ENCODE measurements at regions not wholly inside any gene's neighbourhood (a gene's known extent, or its start where the extent isn't known, plus 50 kb on each side); places are given as distances from the start of the nearest gene placed in this dataset.

GRCh38 chr7:46153951-46154787 is 233.1 kb upstream of the IGFBP3 start:
- H3K27ac Mint-ChIP-seq = no peak overlapping the region
- no peaks in the 10 kb centered on the region for H3K27me3 Mint-ChIP-seq
- no peaks in the 10 kb centered on the region for H3K36me3 Mint-ChIP-seq (ENCODE audit: low read depth)
- no peak overlapping the region for H3K4me3 Mint-ChIP-seq
- CTCF ChIA-PET = no interaction called here
- no peak for DNase-seq
- H3K4me1 Mint-ChIP-seq = no peaks in the 10 kb centered on the region
- POLR2A ChIA-PET = interaction anchor here (0.6 kb wide), 1 partner anchor 250 kb away, joined by 3 read pairs; no protein-coding TSS in a partner anchor
- H3K9me3 Mint-ChIP-seq = no peaks in the 10 kb centered on the region

- Mint-ChIP-seq H3K4me1 (no peaks in the 10 kb centered on the region), H3K9me3 (no peaks in the 10 kb centered on the region), H3K4me3 (no peak overlapping the region), H3K27ac (no peak overlapping the region), H3K27me3 (no peaks in the 10 kb centered on the region), H3K36me3 (ENCODE audit: low read depth) (no peaks in the 10 kb centered on the region)
- ChIA-PET CTCF (no interaction called here), POLR2A (interaction anchor here (0.6 kb wide), 1 partner anchor 251 kb away, joined by 3 read pairs; no protein-coding TSS in a partner anchor)
- no peak for DNase-seq
Observed at GRCh38 chr7:46153583-46153950, 232.5 kb upstream of the IGFBP3 start.

GRCh38 chr7:46152696-46153095 is 231.6 kb upstream of the IGFBP3 start:
- CTCF ChIA-PET = interaction anchor here (0.6 kb wide), 2 partner anchors 45 to 665 kb away, joined by 3 read pairs; no protein-coding TSS in a partner anchor
- POLR2A ChIA-PET = no interaction called here
- H3K36me3 Mint-ChIP-seq (ENCODE audit: low read depth) = no peaks in the 10 kb centered on the region
- no peaks in the 10 kb centered on the region for H3K27me3 Mint-ChIP-seq
- H3K4me3 Mint-ChIP-seq = no peak overlapping the region
- DNase-seq = no peak
- H3K4me1 Mint-ChIP-seq = no peaks in the 10 kb centered on the region
- H3K27ac Mint-ChIP-seq = no peak overlapping the region
- no peaks in the 10 kb centered on the region for H3K9me3 Mint-ChIP-seq

GRCh38 chr7:46150721-46151120 is 229.6 kb upstream of the IGFBP3 start:
- no peaks in the 10 kb centered on the region for H3K9me3 Mint-ChIP-seq
- no peak overlapping the region for H3K4me3 Mint-ChIP-seq
- H3K36me3 Mint-ChIP-seq (ENCODE audit: low read depth) = no peaks in the 10 kb centered on the region
- POLR2A ChIA-PET = no interaction called here
- CTCF ChIA-PET = no interaction called here
- no peaks in the 10 kb centered on the region for H3K4me1 Mint-ChIP-seq
- H3K27me3 Mint-ChIP-seq = no peaks in the 10 kb centered on the region
- no peak for DNase-seq
- H3K27ac Mint-ChIP-seq = no peak overlapping the region

- no peaks in the 10 kb centered on the region for H3K9me3 Mint-ChIP-seq
- ChIA-PET CTCF (no interaction called here), POLR2A (no interaction called here)
- H3K27me3 Mint-ChIP-seq = no peaks in the 10 kb centered on the region
- DNase-seq = no peak
- H3K4me1 Mint-ChIP-seq = no peaks in the 10 kb centered on the region
- no peak overlapping the region for H3K27ac Mint-ChIP-seq
- H3K4me3 Mint-ChIP-seq = no peak overlapping the region
- no peaks in the 10 kb centered on the region for H3K36me3 Mint-ChIP-seq (ENCODE audit: low read depth)
Observed at GRCh38 chr7:46150202-46150601, 229.1 kb upstream of the IGFBP3 start.

GRCh38 chr7:46147871-46148270 is 226.8 kb upstream of the IGFBP3 start:
- no peak overlapping the region for H3K27ac Mint-ChIP-seq
- H3K4me1 Mint-ChIP-seq = no peaks in the 10 kb centered on the region

GRCh38 chr7:46146454-46147255 is 225.6 kb upstream of the IGFBP3 start:
- H3K27me3 Mint-ChIP-seq = no peaks in the 10 kb centered on the region
- H3K27ac Mint-ChIP-seq = no peak overlapping the region
- no peak for DNase-seq
- no peaks in the 10 kb centered on the region for H3K36me3 Mint-ChIP-seq (ENCODE audit: low read depth)
- POLR2A ChIA-PET = no interaction called here
- H3K4me1 Mint-ChIP-seq = no peaks in the 10 kb centered on the region
- H3K9me3 Mint-ChIP-seq = no peaks in the 10 kb centered on the region
- CTCF ChIA-PET = no interaction called here
- no peak overlapping the region for H3K4me3 Mint-ChIP-seq

More at GRCh38 chr7:46147871-46148270, 226.8 kb upstream of the IGFBP3 start:
- ChIA-PET CTCF (no interaction called here), POLR2A (no interaction called here)
- no peak for DNase-seq
- Mint-ChIP-seq H3K9me3 (no peaks in the 10 kb centered on the region), H3K27me3 (no peaks in the 10 kb centered on the region), H3K36me3 (ENCODE audit: low read depth) (no peaks in the 10 kb centered on the region), H3K4me3 (no peak overlapping the region)

GRCh38 chr7:46145412-46145811 is 224.3 kb upstream of the IGFBP3 start:
- no peak for DNase-seq
- ChIA-PET CTCF (no interaction called here), POLR2A (no interaction called here)
- no peak overlapping the region for H3K27ac Mint-ChIP-seq
- H3K27me3 Mint-ChIP-seq = no peaks in the 10 kb centered on the region
- H3K9me3 Mint-ChIP-seq = no peaks in the 10 kb centered on the region
- H3K4me3 Mint-ChIP-seq = no peak overlapping the region
- no peaks in the 10 kb centered on the region for H3K4me1 Mint-ChIP-seq
- no peaks in the 10 kb centered on the region for H3K36me3 Mint-ChIP-seq (ENCODE audit: low read depth)

- Mint-ChIP-seq H3K4me3 (no peak overlapping the region), H3K36me3 (ENCODE audit: low read depth) (no peaks in the 10 kb centered on the region), H3K27ac (no peak overlapping the region), H3K27me3 (no peaks in the 10 kb centered on the region), H3K4me1 (no peaks in the 10 kb centered on the region), H3K9me3 (no peaks in the 10 kb centered on the region)
- CTCF ChIA-PET = no interaction called here
- DNase-seq = no peak
- POLR2A ChIA-PET = no interaction called here
Observed at GRCh38 chr7:46143949-46144917, 223.2 kb upstream of the IGFBP3 start.

GRCh38 chr7:46143421-46143820 is 222.3 kb upstream of the IGFBP3 start:
- POLR2A ChIA-PET = no interaction called here
- H3K36me3 Mint-ChIP-seq (ENCODE audit: low read depth) = no peaks in the 10 kb centered on the region
- CTCF ChIA-PET = no interaction called here
- H3K4me3 Mint-ChIP-seq = no peak overlapping the region
- no peak overlapping the region for H3K27ac Mint-ChIP-seq
- no peak for DNase-seq
- no peaks in the 10 kb centered on the region for H3K9me3 Mint-ChIP-seq
- H3K4me1 Mint-ChIP-seq = no peaks in the 10 kb centered on the region
- no peaks in the 10 kb centered on the region for H3K27me3 Mint-ChIP-seq

- Mint-ChIP-seq H3K9me3 (no peaks in the 10 kb centered on the region), H3K27ac (no peak overlapping the region), H3K27me3 (no peaks in the 10 kb centered on the region), H3K4me3 (no peak overlapping the region), H3K4me1 (no peaks in the 10 kb centered on the region), H3K36me3 (ENCODE audit: low read depth) (no peaks in the 10 kb centered on the region)
- ChIA-PET POLR2A (no interaction called here), CTCF (no interaction called here)
- DNase-seq = no peak
Observed at GRCh38 chr7:46139079-46139478, 218.0 kb upstream of the IGFBP3 start.

- H3K9me3 Mint-ChIP-seq = no peaks in the 10 kb centered on the region
- no peak for DNase-seq
- H3K27me3 Mint-ChIP-seq = no peaks in the 10 kb centered on the region
- H3K36me3 Mint-ChIP-seq (ENCODE audit: low read depth) = no peaks in the 10 kb centered on the region
- H3K4me1 Mint-ChIP-seq = no peaks in the 10 kb centered on the region
- no peak overlapping the region for H3K4me3 Mint-ChIP-seq
- H3K27ac Mint-ChIP-seq = no peak overlapping the region
- ChIA-PET CTCF (no interaction called here), POLR2A (no interaction called here)
Observed at GRCh38 chr7:46137725-46138124, 216.7 kb upstream of the IGFBP3 start.

GRCh38 chr7:46135557-46135956 is 214.5 kb upstream of the IGFBP3 start:
- Mint-ChIP-seq H3K27me3 (no peaks in the 10 kb centered on the region), H3K9me3 (no peaks in the 10 kb centered on the region), H3K4me1 (no peaks in the 10 kb centered on the region), H3K27ac (no peak overlapping the region), H3K36me3 (ENCODE audit: low read depth) (no peaks in the 10 kb centered on the region), H3K4me3 (no peak overlapping the region)
- CTCF ChIA-PET = no interaction called here
- no peak for DNase-seq
- POLR2A ChIA-PET = no interaction called here

Data from activated CD4-positive, alpha-beta T cell treated with anti-CD3 and anti-CD28 coated beads, Interleukin-2, amount 10 ng/mL, durations not matched to agents 7 days and 5 days (primary cell).